Ovary (tissue), 7 donors: ENCODE measurements at regions not wholly inside any gene's neighbourhood (a gene's known extent, or its start where the extent isn't known, plus 50 kb on each side); places are given as distances from the start of the nearest gene placed in this dataset.

Experiments
- DNase-seq, 5 donors: peaks; one replicate each; pipeline ENCODE4 v3.0.0-alpha.2; 2019 to 2020
- H3K27ac ChIP-seq, 2 donors: fragments of 200-600 bp; one replicate each; pipeline versions ENCODE4 v1.5.1 to v1.8.0; 2019 to 2022
- H3K27me3 ChIP-seq: fragments of 200-600 bp; one replicate; pipeline ENCODE4 v1.8.0; 2022
- H3K36me3 ChIP-seq: fragments of 200-600 bp; sonication (generic); one replicate; pipeline ENCODE4 v1.5.1; 2019
- H3K4me1 ChIP-seq: one replicate; pipeline ENCODE4 v1.8.1; 2013; ENCODE audit warnings: mild to moderate bottlenecking, moderate library complexity; ENCODE audit not compliant: insufficient read depth
- H3K4me3 ChIP-seq: fragments of 200-600 bp; sonication (generic); one replicate; pipeline ENCODE4 v1.5.1; 2017
- H3K9me3 ChIP-seq, 2 donors: fragments of 200-600 bp in 1 of 2; sonication (generic) in 1 of 2; one replicate each; pipeline versions ENCODE4 v1.5.1 to v1.8.1; 2013 to 2019; ENCODE audit warnings: mild to moderate bottlenecking in 1 of 2, moderate library complexity in 1 of 2
- EP300 ChIP-seq: sonication (generic); formaldehyde crosslinking; IDR thresholded peaks from one replicate; pipeline ENCODE4 v1.6.1; 2017; ENCODE audit warnings: antibody characterized with exemption
- POLR2A ChIP-seq: fragments of 450-650 bp; IDR thresholded peaks from one replicate; pipeline ENCODE4 v1.6.1; 2017; ENCODE audit warnings: antibody characterized with exemption, mild to moderate bottlenecking, moderate library complexity
- WGBS, 3 donors: extraction: QIAGEN DNeasy Blood & Tissue Kit in 1 of 3; methylation state at CpG; one replicate each; pipeline versions ENCODE4 v1.1.5 to v1.1.7; 2013 to 2017; 5-methylcytosine and 5-hydroxymethylcytosine counted together
- intact Hi-C, 4 donors: fragments of 100-400 bp; cut with DNase I; formaldehyde crosslinking; loops; one replicate each; pipeline versions ENCODE4 v1.11.0 to v1.15.1; 2022 to 2023
- TF ChIP-seq, protein P1 (sequence below), 3 donors: fragments of 450-650 bp in 2 of 3; fragments of 200-600 bp in 1 of 3; IDR thresholded peaks; one replicate each; pipeline versions ENCODE4 v1.5.1 to v1.8.0; 2016 to 2022; ENCODE audit warnings: antibody characterized with exemption in 3 of 3, mild to moderate bottlenecking in 1 of 3
- donor health status: DM: no; HTN: no; CAD: no; lungs with moderate emphysema.
- donor health status: DM: no; HTN: no; CAD: no.
- donor health status: Bipolar disorder and iron deficiency.
- donor health status: DM: no; HTN: no; CAD: no.
- donor health status: DM: yes; HTN: yes; CAD: no.

DNA sequence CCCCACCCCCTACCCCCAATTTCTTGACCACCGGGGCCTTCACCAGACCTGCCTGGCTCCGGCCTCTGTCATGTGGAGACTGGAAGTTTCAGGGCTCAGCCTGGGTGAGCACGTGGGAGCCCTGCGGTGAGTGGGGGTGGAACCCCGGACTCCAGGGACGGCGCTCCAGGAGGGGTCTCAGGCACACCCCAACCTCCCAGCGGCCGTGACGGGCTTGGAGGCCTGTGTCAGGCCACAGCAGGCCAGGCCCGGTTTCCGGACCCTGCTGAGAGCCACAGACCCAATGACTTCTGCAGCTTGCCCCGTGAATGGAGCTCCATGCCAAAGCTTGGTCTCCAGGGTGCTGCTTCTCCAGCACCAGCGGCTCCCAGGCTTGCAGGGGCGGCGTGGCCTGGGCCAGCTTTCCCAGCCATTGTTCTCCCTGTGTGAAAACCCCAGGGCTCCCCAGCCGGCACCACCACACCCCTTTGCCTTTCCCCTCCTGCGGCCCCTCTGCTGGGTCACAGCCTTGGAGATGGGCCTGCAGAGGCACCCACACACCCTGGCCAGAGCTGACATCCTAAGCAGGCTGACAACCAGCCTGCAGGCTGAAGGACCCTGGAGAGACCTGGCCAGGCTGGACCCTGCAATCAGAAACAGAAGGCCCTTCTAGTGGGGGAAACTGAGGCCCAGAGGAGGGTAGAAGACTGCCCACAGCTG lies 186.2 kb upstream of the C14orf180 start:
- TF ChIP-seq EP300 = no peak
- no peak for TF ChIP-seq POLR2A
- TF ChIP-seq, protein P1, sequence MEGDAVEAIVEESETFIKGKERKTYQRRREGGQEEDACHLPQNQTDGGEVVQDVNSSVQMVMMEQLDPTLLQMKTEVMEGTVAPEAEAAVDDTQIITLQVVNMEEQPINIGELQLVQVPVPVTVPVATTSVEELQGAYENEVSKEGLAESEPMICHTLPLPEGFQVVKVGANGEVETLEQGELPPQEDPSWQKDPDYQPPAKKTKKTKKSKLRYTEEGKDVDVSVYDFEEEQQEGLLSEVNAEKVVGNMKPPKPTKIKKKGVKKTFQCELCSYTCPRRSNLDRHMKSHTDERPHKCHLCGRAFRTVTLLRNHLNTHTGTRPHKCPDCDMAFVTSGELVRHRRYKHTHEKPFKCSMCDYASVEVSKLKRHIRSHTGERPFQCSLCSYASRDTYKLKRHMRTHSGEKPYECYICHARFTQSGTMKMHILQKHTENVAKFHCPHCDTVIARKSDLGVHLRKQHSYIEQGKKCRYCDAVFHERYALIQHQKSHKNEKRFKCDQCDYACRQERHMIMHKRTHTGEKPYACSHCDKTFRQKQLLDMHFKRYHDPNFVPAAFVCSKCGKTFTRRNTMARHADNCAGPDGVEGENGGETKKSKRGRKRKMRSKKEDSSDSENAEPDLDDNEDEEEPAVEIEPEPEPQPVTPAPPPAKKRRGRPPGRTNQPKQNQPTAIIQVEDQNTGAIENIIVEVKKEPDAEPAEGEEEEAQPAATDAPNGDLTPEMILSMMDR (IDR thresholded peaks at IDR 0.05) = no peak
- Histone ChIP-seq H3K36me3 (no peaks in the 10 kb centered on the region), H3K27ac (no peak overlapping the region), H3K27me3 (no peaks in the 10 kb centered on the region), H3K9me3 (no peaks in the 10 kb centered on the region), H3K4me1 (no peaks in the 10 kb centered on the region), H3K4me3 (no peak overlapping the region)
- WGBS, 3 donors = 90 to 93% (median 92%) methylated on average over 18 of the region's 18 CpGs
- DNase-seq = peak in 1 of 5 donors; percentile 5
- intact Hi-C loops = no loop called here

DNA sequence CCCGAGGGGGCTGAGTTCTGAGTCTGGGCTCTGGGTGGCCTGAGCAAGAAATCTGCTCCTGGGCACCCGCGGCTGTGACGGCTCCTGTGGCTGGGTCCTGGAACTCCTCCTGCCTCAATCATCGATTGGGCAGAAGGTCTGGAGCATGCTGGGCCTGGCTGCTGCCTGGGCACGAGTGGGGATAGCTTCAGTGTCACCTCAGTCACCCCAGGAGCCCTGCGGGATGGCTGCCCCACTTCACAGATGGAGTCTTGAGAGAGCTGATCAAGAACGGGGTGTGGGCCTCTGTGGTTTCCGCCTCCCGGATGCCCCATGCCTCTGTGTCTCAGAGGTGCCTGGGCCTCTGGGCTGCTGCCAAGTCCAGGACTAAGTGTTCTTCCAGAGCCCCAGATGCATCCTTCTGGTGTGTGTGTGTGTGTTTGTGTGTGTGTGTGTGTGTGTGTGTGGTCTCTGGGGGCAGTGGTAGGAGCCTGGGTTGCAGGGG lies 185.6 kb upstream of the C14orf180 start:
- H3K4me3 ChIP-seq = no peak overlapping the region
- H3K36me3 ChIP-seq = no peaks in the 10 kb centered on the region
- peak in 3 of 5 donors; percentile 7 to 72 (median 21) for DNase-seq
- TF ChIP-seq POLR2A = no peak
- TF ChIP-seq, protein P1 (IDR thresholded peaks at IDR 0.05) = no peak
- TF ChIP-seq EP300 = no peak
- H3K9me3 ChIP-seq = no peaks in the 10 kb centered on the region
- intact Hi-C loops = no loop called here
- H3K27ac ChIP-seq = no peak overlapping the region
- 48 to 92% (median 52%) methylated on average over 6 to 10 of the region's 10 CpGs for WGBS, 3 donors
- no peaks in the 10 kb centered on the region for H3K27me3 ChIP-seq
- no peaks in the 10 kb centered on the region for H3K4me1 ChIP-seq

DNA sequence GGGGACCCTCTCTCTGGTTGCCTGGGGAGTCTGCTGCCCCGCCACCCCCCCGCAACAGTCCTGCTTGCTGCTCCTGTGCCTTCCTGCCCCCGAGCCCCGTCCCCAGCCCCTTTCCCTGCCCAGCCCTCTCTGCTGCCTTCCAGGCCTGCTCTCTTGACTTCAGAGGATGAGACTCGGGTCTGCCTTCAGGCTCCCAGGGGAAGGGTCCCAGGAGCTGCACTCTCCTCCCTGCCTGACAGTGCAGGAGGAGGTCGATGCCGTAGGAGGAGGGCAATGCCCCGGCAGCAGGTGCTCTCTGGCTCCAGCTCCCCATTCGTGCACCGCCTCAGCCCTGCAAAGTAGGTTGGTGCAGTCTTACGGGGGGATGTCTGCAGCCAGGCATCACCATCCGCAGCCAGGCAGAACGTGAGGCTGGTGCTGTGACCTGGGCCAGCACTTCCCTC lies 185.1 kb upstream of the C14orf180 start:
- 63 to 79% (median 72%) methylated on average over 13 of the region's 13 CpGs for WGBS, 3 donors
- no peak overlapping the region for H3K27ac ChIP-seq
- H3K36me3 ChIP-seq = no peaks in the 10 kb centered on the region
- no peak overlapping the region for H3K4me3 ChIP-seq
- H3K27me3 ChIP-seq = no peaks in the 10 kb centered on the region
- H3K4me1 ChIP-seq = no peaks in the 10 kb centered on the region
- DNase-seq = peak in 1 of 5 donors; percentile 3
- TF ChIP-seq POLR2A = no peak
- TF ChIP-seq EP300 = no peak
- TF ChIP-seq, protein P1 (IDR thresholded peaks at IDR 0.05) = no peak
- intact Hi-C loops = no loop called here
- no peaks in the 10 kb centered on the region for H3K9me3 ChIP-seq

DNA sequence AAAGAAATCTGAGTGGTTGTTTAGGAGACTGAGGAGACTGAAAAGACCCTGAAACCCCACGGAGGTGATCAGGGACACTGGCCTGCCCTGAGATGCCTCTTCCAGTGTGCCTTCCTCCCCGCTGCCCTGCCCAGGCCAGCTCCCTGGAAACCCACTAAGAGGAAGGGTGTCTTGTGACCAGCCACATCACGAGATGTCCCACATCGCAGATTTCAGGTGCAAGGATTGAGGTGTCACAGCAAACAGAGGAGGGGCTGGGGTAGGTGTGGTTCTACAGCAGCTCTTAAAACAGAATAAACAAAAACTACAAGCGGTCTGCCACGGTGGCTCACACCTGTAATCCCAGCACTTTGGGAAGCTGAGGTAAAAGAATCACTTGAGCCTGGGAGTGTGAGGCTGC lies 184.3 kb upstream of the C14orf180 start:
- Histone ChIP-seq H3K36me3 (no peaks in the 10 kb centered on the region), H3K27ac (no peak overlapping the region), H3K9me3 (no peaks in the 10 kb centered on the region), H3K4me1 (no peaks in the 10 kb centered on the region), H3K4me3 (no peak overlapping the region), H3K27me3 (no peaks in the 10 kb centered on the region)
- peak in 1 of 5 donors; percentile 4 for DNase-seq
- intact Hi-C loops = no loop called here
- WGBS, 3 donors = 77 to 83% (median 82%) methylated on average over 6 of the region's 6 CpGs
- TF ChIP-seq POLR2A = no peak
- no peak for TF ChIP-seq EP300
- TF ChIP-seq, protein P1 (IDR thresholded peaks at IDR 0.05) = no peak
